ENCODE measurements at regions not wholly inside any gene's neighbourhood (a gene's known extent, or its start where the extent isn't known, plus 50 kb on each side); places are given as distances from the start of the nearest gene placed in this dataset.

DNA sequence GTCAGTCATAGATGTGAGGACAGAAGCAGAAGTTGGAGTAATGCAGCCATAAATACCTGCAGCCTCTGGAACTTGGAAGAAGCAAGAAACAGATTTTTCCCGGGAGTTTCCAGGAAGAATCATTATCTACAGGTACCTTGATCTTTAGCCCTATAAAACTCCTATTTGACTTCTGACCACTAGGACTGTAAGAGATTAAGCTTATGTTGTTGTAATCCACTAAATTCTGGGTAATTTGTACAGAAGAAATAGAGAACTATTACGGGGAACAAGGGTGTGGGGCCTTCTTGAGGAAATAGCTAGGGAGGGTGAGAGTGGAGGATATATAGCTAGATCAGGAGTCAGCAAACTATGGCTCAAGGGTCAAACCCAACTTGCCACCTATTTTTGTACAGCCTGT is 353.2 kb downstream of the SLC4A3 start:
- TF ChIP-seq, protein P1, sequence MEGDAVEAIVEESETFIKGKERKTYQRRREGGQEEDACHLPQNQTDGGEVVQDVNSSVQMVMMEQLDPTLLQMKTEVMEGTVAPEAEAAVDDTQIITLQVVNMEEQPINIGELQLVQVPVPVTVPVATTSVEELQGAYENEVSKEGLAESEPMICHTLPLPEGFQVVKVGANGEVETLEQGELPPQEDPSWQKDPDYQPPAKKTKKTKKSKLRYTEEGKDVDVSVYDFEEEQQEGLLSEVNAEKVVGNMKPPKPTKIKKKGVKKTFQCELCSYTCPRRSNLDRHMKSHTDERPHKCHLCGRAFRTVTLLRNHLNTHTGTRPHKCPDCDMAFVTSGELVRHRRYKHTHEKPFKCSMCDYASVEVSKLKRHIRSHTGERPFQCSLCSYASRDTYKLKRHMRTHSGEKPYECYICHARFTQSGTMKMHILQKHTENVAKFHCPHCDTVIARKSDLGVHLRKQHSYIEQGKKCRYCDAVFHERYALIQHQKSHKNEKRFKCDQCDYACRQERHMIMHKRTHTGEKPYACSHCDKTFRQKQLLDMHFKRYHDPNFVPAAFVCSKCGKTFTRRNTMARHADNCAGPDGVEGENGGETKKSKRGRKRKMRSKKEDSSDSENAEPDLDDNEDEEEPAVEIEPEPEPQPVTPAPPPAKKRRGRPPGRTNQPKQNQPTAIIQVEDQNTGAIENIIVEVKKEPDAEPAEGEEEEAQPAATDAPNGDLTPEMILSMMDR (IDR thresholded peaks at IDR 0.05) = no peak
- DNase-seq (no peak), ATAC-seq (no peak)
- no peak overlapping the region for H3K4me3 ChIP-seq
- intact Hi-C loops (cut with DNase I) = no loop called here
- no peaks in the 10 kb centered on the region for H3K36me3 ChIP-seq
- no peaks in the 10 kb centered on the region for H3K27me3 ChIP-seq
- H3K9me3 ChIP-seq = peaks cover 0 to 2% of the 10 kb centered on the region in 2 donors
- no peak overlapping the region for H3K27ac ChIP-seq
- H3K4me1 ChIP-seq = no peaks in the 10 kb centered on the region

- Histone ChIP-seq H3K27ac (no peak overlapping the region), H3K4me1 (no peaks in the 10 kb centered on the region), H3K9me3 (peaks cover 0 to 2% of the 10 kb centered on the region in 2 donors), H3K4me3 (no peak overlapping the region), H3K36me3 (no peaks in the 10 kb centered on the region), H3K27me3 (no peaks in the 10 kb centered on the region)
- DNase-seq (no peak), ATAC-seq (no peak)
- intact Hi-C loops (cut with DNase I) = no loop called here
- TF ChIP-seq, protein P1 (IDR thresholded peaks at IDR 0.05) = no peak
Observed at GRCh38 chr2:219983836-219984235, 356.4 kb downstream of the SLC4A3 start.

DNA sequence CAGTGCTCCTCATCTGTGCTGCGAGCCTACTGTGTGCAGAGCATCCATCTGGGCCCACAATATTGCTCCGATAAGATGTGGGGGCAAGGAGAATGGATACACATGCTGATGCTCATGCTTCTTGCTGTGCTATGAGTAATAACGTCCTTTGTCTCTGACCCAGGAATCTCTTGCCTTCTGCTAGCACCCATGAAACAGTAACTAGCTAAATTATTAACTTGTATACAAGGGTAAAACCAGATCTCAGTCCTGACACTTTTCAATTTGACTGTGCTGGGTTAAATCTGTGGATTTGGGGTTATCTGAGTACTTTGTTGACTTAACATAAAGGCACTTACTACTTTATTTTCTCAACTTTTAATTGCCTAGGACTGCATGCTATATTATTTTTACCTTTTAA is 357.6 kb downstream of the SLC4A3 start:
- Histone ChIP-seq H3K9me3 (peaks cover 0 to 2% of the 10 kb centered on the region in 2 donors), H3K36me3 (no peaks in the 10 kb centered on the region), H3K27me3 (no peaks in the 10 kb centered on the region), H3K4me3 (no peak overlapping the region), H3K4me1 (no peaks in the 10 kb centered on the region), H3K27ac (no peak overlapping the region)
- no peak for DNase-seq
- no peak for ATAC-seq
- TF ChIP-seq, protein P1 (IDR thresholded peaks at IDR 0.05) = no peak
- intact Hi-C loops (cut with DNase I) = no loop called here

DNA sequence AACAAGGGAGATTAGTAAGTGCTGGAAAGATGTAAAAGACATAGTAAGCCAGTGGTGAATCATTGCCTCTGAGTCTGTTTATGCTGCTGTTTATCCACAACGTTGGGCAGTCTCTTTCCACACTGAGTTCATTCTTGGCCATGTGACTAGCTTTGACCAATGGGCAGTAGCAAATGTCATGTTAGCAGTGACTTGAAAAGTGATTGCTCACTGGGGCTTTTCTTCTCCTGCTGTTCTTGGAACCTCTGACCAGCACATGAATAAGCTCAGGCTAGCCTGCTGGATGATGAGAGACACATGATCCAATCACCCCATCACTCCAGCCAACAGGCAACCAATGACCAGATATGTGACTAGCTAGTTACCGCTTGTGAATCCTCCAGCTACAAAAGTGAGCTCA is 360.4 kb downstream of the SLC4A3 start:
- DNase-seq (no peak), ATAC-seq (peak; percentile 13)
- intact Hi-C loops (cut with DNase I) = no loop called here

GRCh38 chr2:219989744-219990143 is 362.3 kb downstream of the SLC4A3 start:
- DNase-seq = no peak
- no peaks in the 10 kb centered on the region for H3K4me1 ChIP-seq
- H3K27me3 ChIP-seq = no peaks in the 10 kb centered on the region
- ATAC-seq = no peak
- H3K4me3 ChIP-seq = no peak overlapping the region
- peaks cover 0 to 2% of the 10 kb centered on the region in 2 donors for H3K9me3 ChIP-seq
- TF ChIP-seq, protein P1 (IDR thresholded peaks at IDR 0.05) = no peak
- intact Hi-C loops (cut with DNase I) = no loop called here
- H3K27ac ChIP-seq = no peak overlapping the region
- no peaks in the 10 kb centered on the region for H3K36me3 ChIP-seq

More for the DNA sequence above, 360.4 kb downstream of the SLC4A3 start:
- Histone ChIP-seq H3K4me3 (no peak overlapping the region), H3K36me3 (no peaks in the 10 kb centered on the region), H3K27ac (no peak overlapping the region), H3K4me1 (no peaks in the 10 kb centered on the region), H3K9me3 (peaks cover 0 to 2% of the 10 kb centered on the region in 2 donors), H3K27me3 (no peaks in the 10 kb centered on the region)
- TF ChIP-seq, protein P1 (IDR thresholded peaks at IDR 0.05) = no peak
